ENCODE measurements at regions not wholly inside any gene's neighbourhood (a gene's known extent, or its start where the extent isn't known, plus 50 kb on each side); places are given as distances from the start of the nearest gene placed in this dataset.

- no peak for ATAC-seq
- Histone ChIP-seq H3K9me3 (no peaks in the 10 kb centered on the region), H3K27me3 (no peaks in the 10 kb centered on the region), H3K36me3 (no peaks in the 10 kb centered on the region), H3K4me1 (no peaks in the 10 kb centered on the region), H3K27ac (no peak overlapping the region), H3K4me3 (no peak overlapping the region)
- 61 to 100% methylated on average over 1 to 2 of the region's 2 CpGs for WGBS, 2 donors (ENCODE audit: low coverage in 1 of 2)
- TF ChIP-seq POLR2A (IDR thresholded peaks at IDR 0.05), result no peak
These were observed 902.1 kb downstream of the MRPL39 start for GRCh38 chr21:24705201-24705600.

- 69 to 87% methylated on average over 2 of the region's 2 CpGs for WGBS, 2 donors (ENCODE audit: low coverage in 1 of 2)
These were observed 913.5 kb downstream of the MRPL39 start for GRCh38 chr21:24693779-24694178.

GRCh38 chr21:24681456-24681855, 925.8 kb downstream of the MRPL39 start:
- Histone ChIP-seq H3K36me3 (no peaks in the 10 kb centered on the region), H3K27ac (no peak overlapping the region), H3K4me1 (no peaks in the 10 kb centered on the region), H3K27me3 (no peaks in the 10 kb centered on the region), H3K9me3 (no peaks in the 10 kb centered on the region), H3K4me3 (no peak overlapping the region)
- no peak for ATAC-seq
- TF ChIP-seq POLR2AphosphoS5 (IDR thresholded peaks at IDR 0.05) (no peak), CTCF (IDR thresholded peaks at IDR 0.05) (no peak), EP300 (IDR thresholded peaks at IDR 0.05) (no peak), POLR2A (IDR thresholded peaks at IDR 0.05) (no peak)
- 36 to 72% methylated on average over 2 of the region's 2 CpGs for WGBS, 2 donors (ENCODE audit: low coverage in 1 of 2)

More at GRCh38 chr21:24693779-24694178, 913.5 kb downstream of the MRPL39 start:
- H3K27me3 ChIP-seq, result no peaks in the 10 kb centered on the region
- no peak overlapping the region for H3K27ac ChIP-seq
- no peak for ATAC-seq
- no peaks in the 10 kb centered on the region for H3K36me3 ChIP-seq
- no peak overlapping the region for H3K4me3 ChIP-seq
- H3K4me1 ChIP-seq, result no peaks in the 10 kb centered on the region
- no peaks in the 10 kb centered on the region for H3K9me3 ChIP-seq
- TF ChIP-seq CTCF (IDR thresholded peaks at IDR 0.05) (no peak), EP300 (IDR thresholded peaks at IDR 0.05) (no peak), POLR2AphosphoS5 (IDR thresholded peaks at IDR 0.05) (no peak), POLR2A (IDR thresholded peaks at IDR 0.05) (no peak)

- no peak for ATAC-seq
- no peaks in the 10 kb centered on the region for H3K27me3 ChIP-seq
- TF ChIP-seq CTCF (IDR thresholded peaks at IDR 0.05), result no peak
- no peak for TF ChIP-seq EP300 (IDR thresholded peaks at IDR 0.05)
- TF ChIP-seq POLR2AphosphoS5 (IDR thresholded peaks at IDR 0.05), result no peak
- no peak for TF ChIP-seq POLR2A (IDR thresholded peaks at IDR 0.05)
- WGBS, 2 donors (ENCODE audit: low coverage in 1 of 2), result 7% methylated on average over 1 of the region's 1 CpG; no CpG with 5 or more reads in 1 of the 2 donors
- no peak overlapping the region for H3K27ac ChIP-seq
- no peaks in the 10 kb centered on the region for H3K36me3 ChIP-seq
- no peaks in the 10 kb centered on the region for H3K4me1 ChIP-seq
- H3K4me3 ChIP-seq, result no peak overlapping the region
- H3K9me3 ChIP-seq, result no peaks in the 10 kb centered on the region
These were observed 935.4 kb downstream of the MRPL39 start for GRCh38 chr21:24671901-24672300.

- Histone ChIP-seq H3K27me3 (no peaks in the 10 kb centered on the region), H3K4me1 (no peaks in the 10 kb centered on the region), H3K9me3 (no peaks in the 10 kb centered on the region), H3K27ac (no peak overlapping the region), H3K36me3 (no peaks in the 10 kb centered on the region), H3K4me3 (no peak overlapping the region)
- no peak for ATAC-seq
- no peak for TF ChIP-seq CTCF (IDR thresholded peaks at IDR 0.05)
These were observed 948.4 kb downstream of the MRPL39 start for GRCh38 chr21:24658926-24659325.

- Histone ChIP-seq H3K4me3 (no peak overlapping the region), H3K9me3 (no peaks in the 10 kb centered on the region), H3K36me3 (no peaks in the 10 kb centered on the region), H3K27ac (no peak overlapping the region), H3K27me3 (no peaks in the 10 kb centered on the region), H3K4me1 (no peaks in the 10 kb centered on the region)
- no peak for ATAC-seq
- 60 to 73% methylated on average over 1 of the region's 1 CpG for WGBS, 2 donors (ENCODE audit: low coverage in 1 of 2)
- TF ChIP-seq EP300 (IDR thresholded peaks at IDR 0.05), result no peak
- no peak for TF ChIP-seq POLR2AphosphoS5 (IDR thresholded peaks at IDR 0.05)
- TF ChIP-seq CTCF (IDR thresholded peaks at IDR 0.05), result no peak
- no peak for TF ChIP-seq POLR2A (IDR thresholded peaks at IDR 0.05)
These were observed 949.3 kb downstream of the MRPL39 start for GRCh38 chr21:24658026-24658425.
